Tibial nerve (tissue), 4 donors: ENCODE measurements at regions not wholly inside any gene's neighbourhood (a gene's known extent, or its start where the extent isn't known, plus 50 kb on each side); places are given as distances from the start of the nearest gene placed in this dataset.

ENCODE experiments used
- DNase-seq, 2 donors: peaks; one replicate each; pipeline ENCODE4 v3.0.0-alpha.2; 2019; ENCODE audit warnings: low spot score in 2 of 2
- H3K27ac ChIP-seq, 4 donors: fragments of 200-600 bp; sonication (generic) in 3 of 4; one replicate each; pipeline ENCODE4 v1.5.1; 2017 to 2019; ENCODE audit warnings: mild to moderate bottlenecking in 1 of 4
- H3K27me3 ChIP-seq, 2 donors: fragments of 200-600 bp; sonication (generic) in 1 of 2; one replicate each; pipeline versions ENCODE4 v1.5.1 to v1.6.0; 2017 to 2019
- H3K36me3 ChIP-seq, 3 donors: fragments of 200-600 bp; sonication (generic); one replicate each; pipeline ENCODE4 v1.5.1; 2018 to 2019
- H3K4me1 ChIP-seq, 4 donors: fragments of 200-600 bp; sonication (generic) in 3 of 4; one replicate each; pipeline ENCODE4 v1.5.1; 2017 to 2019
- H3K4me3 ChIP-seq, 4 donors: fragments of 200-600 bp; sonication (generic) in 3 of 4; one replicate each; pipeline ENCODE4 v1.5.1; 2017 to 2019; ENCODE audit warnings: mild to moderate bottlenecking in 1 of 4, moderate library complexity in 1 of 4
- H3K9me3 ChIP-seq, 4 donors: fragments of 200-600 bp; sonication (generic) in 3 of 4; one replicate each; pipeline ENCODE4 v1.5.1; 2017 to 2019
- EP300 ChIP-seq, 2 donors: sonication (generic); formaldehyde crosslinking; IDR thresholded peaks; one replicate each; pipeline ENCODE4 v1.6.1; 2017; ENCODE audit warnings: antibody characterized with exemption in 2 of 2, mild to moderate bottlenecking in 1 of 2
- POLR2A ChIP-seq, 2 donors: fragments of 450-650 bp; IDR thresholded peaks; one replicate each; pipeline ENCODE4 v1.6.1; 2017; ENCODE audit warnings: antibody characterized with exemption in 2 of 2, mild to moderate bottlenecking in 2 of 2, moderate library complexity in 2 of 2
- WGBS, 2 donors: methylation state at CpG; one replicate each; pipeline ENCODE4 v1.1.5; 2018; 5-methylcytosine and 5-hydroxymethylcytosine counted together
- TF ChIP-seq, protein P1 (sequence below), 5 experiments: fragments of 200-600 bp in 3 of 5; fragments of 450-650 bp in 2 of 5; sonication (generic) in 3 of 5; IDR thresholded peaks; one replicate each; pipeline ENCODE4 v1.5.1; 2016 to 2019; ENCODE audit warnings: antibody characterized with exemption in 5 of 5, mild to moderate bottlenecking in 3 of 5, moderate library complexity in 2 of 5

DNA sequence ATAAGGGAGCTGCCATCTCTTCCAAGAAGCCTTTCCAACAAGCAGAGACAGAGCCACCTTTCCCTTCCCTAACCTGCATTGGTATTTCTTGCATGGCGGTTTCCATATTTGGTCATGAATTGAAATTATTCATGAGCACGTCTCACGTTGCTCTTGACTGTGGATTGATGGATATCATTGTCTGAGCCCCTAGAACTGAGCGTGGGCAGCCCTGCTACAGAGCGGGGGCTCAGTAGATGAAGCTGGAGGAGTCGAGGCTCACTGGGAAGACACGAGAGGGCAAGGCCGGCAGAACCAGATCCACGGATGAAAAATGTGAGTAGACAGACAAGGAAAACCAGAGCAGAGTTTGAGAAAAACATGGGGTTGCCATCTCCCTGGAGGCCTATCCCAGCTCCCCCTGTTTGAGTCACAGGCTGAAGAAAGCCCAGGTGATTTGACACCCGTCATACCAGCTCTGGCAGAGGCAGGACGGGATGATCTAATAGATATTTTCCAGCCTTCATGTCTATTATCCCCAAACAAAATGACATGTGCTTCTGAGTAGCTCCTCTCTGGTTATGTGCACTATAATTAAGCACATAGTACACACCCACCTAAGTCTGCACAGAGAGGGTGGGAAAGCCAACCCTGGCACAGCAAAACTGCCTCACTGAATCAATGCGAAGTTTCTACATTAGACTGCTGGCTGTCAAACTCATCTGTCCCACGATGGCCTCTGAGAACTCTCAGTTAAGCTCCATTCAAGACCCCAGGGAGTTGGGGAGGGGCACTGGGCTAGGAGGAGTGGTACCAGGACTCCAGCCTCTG, 363.5 kb upstream of the KLHL29 start:
- H3K36me3 ChIP-seq, result no peaks in the 10 kb centered on the region
- TF ChIP-seq, protein P1, sequence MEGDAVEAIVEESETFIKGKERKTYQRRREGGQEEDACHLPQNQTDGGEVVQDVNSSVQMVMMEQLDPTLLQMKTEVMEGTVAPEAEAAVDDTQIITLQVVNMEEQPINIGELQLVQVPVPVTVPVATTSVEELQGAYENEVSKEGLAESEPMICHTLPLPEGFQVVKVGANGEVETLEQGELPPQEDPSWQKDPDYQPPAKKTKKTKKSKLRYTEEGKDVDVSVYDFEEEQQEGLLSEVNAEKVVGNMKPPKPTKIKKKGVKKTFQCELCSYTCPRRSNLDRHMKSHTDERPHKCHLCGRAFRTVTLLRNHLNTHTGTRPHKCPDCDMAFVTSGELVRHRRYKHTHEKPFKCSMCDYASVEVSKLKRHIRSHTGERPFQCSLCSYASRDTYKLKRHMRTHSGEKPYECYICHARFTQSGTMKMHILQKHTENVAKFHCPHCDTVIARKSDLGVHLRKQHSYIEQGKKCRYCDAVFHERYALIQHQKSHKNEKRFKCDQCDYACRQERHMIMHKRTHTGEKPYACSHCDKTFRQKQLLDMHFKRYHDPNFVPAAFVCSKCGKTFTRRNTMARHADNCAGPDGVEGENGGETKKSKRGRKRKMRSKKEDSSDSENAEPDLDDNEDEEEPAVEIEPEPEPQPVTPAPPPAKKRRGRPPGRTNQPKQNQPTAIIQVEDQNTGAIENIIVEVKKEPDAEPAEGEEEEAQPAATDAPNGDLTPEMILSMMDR (IDR thresholded peaks at IDR 0.05), result no peak
- no peak for TF ChIP-seq EP300 (IDR thresholded peaks at IDR 0.05)
- TF ChIP-seq POLR2A (IDR thresholded peaks at IDR 0.05), result no peak
- no peaks in the 10 kb centered on the region for H3K27me3 ChIP-seq
- DNase-seq, result no peak
- WGBS, 2 donors, result 84 to 88% methylated on average over 13 of the region's 13 CpGs
- H3K27ac ChIP-seq, result no peak overlapping the region
- H3K4me1 ChIP-seq, result peaks cover 0 to 3% (median 0%) of the 10 kb centered on the region in 4 donors
- no peaks in the 10 kb centered on the region for H3K9me3 ChIP-seq
- H3K4me3 ChIP-seq, result no peak overlapping the region

- Histone ChIP-seq H3K9me3 (no peaks in the 10 kb centered on the region), H3K4me3 (no peak overlapping the region), H3K36me3 (no peaks in the 10 kb centered on the region), H3K4me1 (no peaks in the 10 kb centered on the region), H3K27me3 (no peaks in the 10 kb centered on the region), H3K27ac (no peak overlapping the region)
- no peak for DNase-seq
- 29 to 59% methylated on average over 3 of the region's 3 CpGs for WGBS, 2 donors
- TF ChIP-seq, protein P1 (IDR thresholded peaks at IDR 0.05), result no peak
- TF ChIP-seq EP300 (IDR thresholded peaks at IDR 0.05) (no peak), POLR2A (IDR thresholded peaks at IDR 0.05) (no peak)
Observed at GRCh38 chr2:23023722-23024121, 361.3 kb upstream of the KLHL29 start.

DNA sequence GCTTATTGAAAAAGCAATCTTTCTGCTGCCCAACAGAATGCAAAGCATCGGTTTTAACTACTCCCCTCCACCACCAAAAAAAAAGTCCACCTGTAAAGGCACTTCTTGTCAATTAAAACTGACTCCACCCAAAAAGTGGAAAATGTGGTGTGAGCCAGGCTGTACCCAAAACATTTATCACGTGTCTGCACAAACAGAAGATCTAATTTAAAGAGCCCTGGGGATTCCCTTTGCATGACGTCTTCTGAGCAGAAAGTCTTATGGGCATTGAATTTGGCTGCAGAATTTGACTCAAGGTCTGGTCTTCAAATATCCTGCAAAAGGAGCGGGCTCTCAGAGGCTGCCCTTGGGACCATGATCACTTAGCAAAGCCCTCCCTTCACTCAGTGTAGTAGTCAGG, 358.3 kb upstream of the KLHL29 start:
- WGBS, 2 donors, result 88% methylated on average over 4 of the region's 4 CpGs
- TF ChIP-seq, protein P1 (IDR thresholded peaks at IDR 0.05), result no peak
- TF ChIP-seq POLR2A (IDR thresholded peaks at IDR 0.05) (no peak), EP300 (IDR thresholded peaks at IDR 0.05) (no peak)
- H3K4me1 ChIP-seq, result no peaks in the 10 kb centered on the region

GRCh38 chr2:23027396-23027795, 357.6 kb upstream of the KLHL29 start:
- no peak for DNase-seq
- no peaks in the 10 kb centered on the region for H3K36me3 ChIP-seq
- WGBS, 2 donors, result 95 to 96% methylated on average over 1 of the region's 1 CpG
- no peaks in the 10 kb centered on the region for H3K4me1 ChIP-seq
- H3K27me3 ChIP-seq, result no peaks in the 10 kb centered on the region
- H3K4me3 ChIP-seq, result no peak overlapping the region
- no peak overlapping the region for H3K27ac ChIP-seq
- H3K9me3 ChIP-seq, result no peaks in the 10 kb centered on the region
- TF ChIP-seq POLR2A (IDR thresholded peaks at IDR 0.05) (no peak), EP300 (IDR thresholded peaks at IDR 0.05) (no peak)
- TF ChIP-seq, protein P1 (IDR thresholded peaks at IDR 0.05), result no peak

More for the DNA sequence above, 358.3 kb upstream of the KLHL29 start:
- H3K9me3 ChIP-seq, result no peaks in the 10 kb centered on the region
- no peak for DNase-seq
- no peak overlapping the region for H3K27ac ChIP-seq
- H3K27me3 ChIP-seq, result no peaks in the 10 kb centered on the region
- H3K36me3 ChIP-seq, result no peaks in the 10 kb centered on the region
- no peak overlapping the region for H3K4me3 ChIP-seq

- Histone ChIP-seq H3K9me3 (no peaks in the 10 kb centered on the region), H3K4me1 (no peaks in the 10 kb centered on the region), H3K27ac (no peak overlapping the region), H3K36me3 (no peaks in the 10 kb centered on the region), H3K4me3 (no peak overlapping the region), H3K27me3 (no peaks in the 10 kb centered on the region)
- TF ChIP-seq, protein P1 (IDR thresholded peaks at IDR 0.05), result no peak
- no peak for DNase-seq
- WGBS, 2 donors, result 84 to 87% methylated on average over 3 of the region's 3 CpGs
Observed at GRCh38 chr2:23028106-23028505, 356.9 kb upstream of the KLHL29 start.
